GM18511 (cell line): ENCODE measurements at regions not wholly inside any gene's neighbourhood (a gene's known extent, or its start where the extent isn't known, plus 50 kb on each side); places are given as distances from the start of the nearest gene placed in this dataset.
"Not testable (repeated sequence)": the region's sequence is repeated elsewhere in the genome, so short reads cannot be mapped to it uniquely, and the experiment has no call there.

ENCODE experiments used
- ATAC-seq: cut with Tn5 transposase; IDR thresholded peaks from one replicate; pipeline ENCODE4 v1.9.1; 2021; ENCODE audit warnings: mild to moderate bottlenecking, moderate library complexity; ENCODE audit not compliant: unreplicated experiment

DNA sequence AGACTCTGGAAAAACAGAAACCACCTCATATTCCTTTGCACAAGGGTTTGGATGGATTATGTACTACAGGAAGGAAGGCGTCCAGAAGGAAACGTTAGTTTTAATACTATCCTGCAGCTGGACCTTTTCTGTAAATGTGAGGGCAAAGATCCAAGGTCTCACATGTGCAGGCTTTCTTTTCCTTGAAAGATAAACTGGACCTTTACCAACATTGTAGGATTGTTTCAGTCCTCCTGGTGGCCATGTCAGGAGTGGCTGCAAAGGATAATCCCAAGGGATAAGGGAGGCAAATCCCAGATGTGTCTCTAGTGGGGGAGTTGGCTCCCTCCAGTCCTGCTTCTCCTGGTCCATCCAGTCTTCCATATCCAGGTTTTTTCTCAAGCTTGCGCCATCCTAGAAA is 397.5 kb downstream of the HTR1A start:
- ATAC-seq, result no peak

DNA sequence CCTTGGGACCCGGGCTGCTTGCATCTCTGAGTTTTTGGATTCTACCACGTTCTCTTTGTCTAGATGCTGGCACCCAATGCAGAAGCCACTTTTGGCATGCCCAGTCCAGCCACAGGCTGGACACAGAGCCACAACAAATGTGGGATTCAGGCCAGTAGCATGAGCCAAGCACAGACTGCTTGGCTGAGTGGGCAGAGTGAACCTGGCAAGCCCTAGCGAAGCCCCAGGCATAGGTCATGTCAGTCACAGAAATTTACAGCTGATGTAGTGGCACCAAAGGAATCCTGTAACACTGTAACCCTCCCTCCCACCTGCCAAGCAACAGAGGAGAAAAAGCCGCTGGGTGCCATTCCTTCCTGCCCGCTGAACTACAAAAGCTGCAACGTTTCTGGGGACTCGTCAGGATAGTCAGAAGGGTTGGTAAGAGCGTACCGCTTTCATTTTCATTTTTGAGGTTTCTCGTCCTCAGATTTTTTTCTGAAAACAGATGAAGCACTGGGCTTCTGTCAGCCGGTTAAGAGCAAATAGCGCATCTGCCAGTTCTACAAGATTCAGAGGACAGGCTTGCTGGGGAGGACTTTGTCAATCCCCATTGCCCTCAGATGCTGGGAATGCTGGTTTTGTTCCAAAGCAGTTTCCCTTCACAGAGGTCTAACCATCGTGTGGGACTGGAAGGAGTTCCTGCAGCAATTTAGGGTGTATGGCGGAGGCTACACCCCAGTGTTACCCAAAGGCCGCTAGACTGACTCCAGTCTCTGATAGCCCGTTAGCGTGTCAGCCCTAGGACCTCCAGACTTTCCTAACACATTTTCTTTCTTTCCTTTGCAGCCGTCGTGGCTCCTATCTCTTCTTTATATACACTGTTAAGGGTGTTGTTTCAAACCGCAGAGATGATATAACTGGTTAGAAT is 399.0 kb downstream of the HTR1A start:
- no peak for ATAC-seq

DNA sequence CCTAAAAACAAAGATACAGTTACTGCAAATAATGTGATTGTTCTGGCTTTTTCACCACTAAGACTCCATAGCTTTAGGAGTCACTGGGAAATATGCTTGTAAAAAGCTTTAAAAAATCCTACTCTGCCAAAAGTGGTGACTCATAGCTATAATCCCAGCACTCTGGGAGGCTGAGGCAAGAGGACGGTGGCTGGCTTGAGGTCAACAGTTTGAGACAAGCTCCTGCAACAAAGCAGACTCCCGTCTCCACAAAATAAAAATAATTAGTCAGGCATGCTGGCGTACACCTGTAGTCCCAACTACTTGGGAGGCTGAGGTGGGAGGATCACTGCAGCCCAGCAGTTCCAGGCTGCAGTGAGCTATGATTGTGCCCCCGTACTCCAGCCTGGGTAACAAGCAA is 406.4 kb downstream of the HTR1A start:
- no peak for ATAC-seq

DNA sequence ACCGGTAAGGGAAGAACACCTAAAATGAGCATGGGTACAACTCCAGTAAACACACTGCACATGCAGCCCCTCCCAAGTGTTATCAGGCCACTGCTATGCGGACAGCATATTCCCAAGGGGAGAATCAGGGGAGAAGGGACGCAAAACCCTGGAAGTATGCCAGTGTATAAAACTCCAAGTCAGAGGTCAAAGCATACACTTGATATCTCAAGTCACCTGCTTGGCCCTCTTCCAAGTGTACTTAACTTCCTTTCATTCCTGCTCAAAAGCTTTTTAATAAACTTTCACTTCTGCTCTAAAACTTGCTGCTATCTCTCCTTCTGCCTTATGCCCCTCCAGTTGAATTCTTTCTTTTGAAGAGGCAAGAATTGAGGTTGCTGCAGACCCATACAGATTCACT is 408.1 kb downstream of the HTR1A start:
- ATAC-seq, result no peak

DNA sequence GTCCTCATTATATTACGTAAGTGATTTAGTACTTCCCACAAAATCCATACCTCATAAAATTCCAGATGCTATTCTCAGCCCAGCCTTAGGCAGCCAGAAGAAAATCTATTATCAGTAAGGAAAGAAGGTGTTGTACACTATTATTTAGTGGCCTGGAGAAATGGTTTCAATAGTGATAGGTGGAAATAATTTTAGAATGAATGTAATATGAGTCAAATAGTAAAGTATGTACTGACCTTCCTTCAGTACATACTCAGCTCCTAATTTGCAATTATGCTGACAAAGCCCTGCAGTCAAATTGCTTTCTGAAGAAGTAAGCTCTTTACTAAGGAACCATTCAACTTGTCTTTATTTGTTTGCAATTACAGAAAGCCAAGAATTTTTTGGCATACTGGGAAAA is 409.2 kb downstream of the HTR1A start:
- no peak for ATAC-seq

DNA sequence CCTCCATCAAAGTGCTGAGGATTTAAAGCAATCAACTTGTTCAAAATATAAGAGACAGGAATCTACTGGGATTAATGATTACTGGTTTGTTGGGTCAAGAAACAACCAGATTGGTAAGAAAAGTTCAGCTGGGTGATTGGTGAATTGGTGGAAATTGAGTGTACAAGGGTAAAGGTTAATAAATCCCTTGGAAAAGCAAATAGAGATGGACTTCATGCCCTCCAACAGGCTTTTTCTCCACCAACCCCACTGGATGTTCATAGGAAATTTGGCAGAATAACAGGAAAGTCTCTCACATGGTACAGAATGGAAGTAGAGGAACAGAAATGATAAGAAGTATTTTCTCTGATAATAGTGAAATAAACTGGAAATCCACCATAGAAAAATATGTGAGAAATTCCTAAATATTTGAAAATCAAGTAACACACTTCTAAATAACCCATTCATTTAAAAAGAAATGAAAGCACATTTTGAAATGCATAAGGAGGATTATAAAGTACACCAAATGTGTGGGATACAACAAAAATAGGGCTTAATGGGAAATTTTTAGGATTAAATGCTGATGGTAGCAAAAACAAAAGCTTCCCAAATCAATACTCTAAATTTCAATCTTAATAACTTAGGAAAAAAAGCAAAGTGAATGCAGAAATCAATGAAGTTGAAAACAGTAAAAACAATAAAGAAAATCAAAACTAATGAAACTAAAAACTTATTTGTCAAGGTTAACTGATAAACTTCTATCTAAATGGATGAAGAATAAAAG is 426.2 kb downstream of the HTR1A start:
- no peak for ATAC-seq

DNA sequence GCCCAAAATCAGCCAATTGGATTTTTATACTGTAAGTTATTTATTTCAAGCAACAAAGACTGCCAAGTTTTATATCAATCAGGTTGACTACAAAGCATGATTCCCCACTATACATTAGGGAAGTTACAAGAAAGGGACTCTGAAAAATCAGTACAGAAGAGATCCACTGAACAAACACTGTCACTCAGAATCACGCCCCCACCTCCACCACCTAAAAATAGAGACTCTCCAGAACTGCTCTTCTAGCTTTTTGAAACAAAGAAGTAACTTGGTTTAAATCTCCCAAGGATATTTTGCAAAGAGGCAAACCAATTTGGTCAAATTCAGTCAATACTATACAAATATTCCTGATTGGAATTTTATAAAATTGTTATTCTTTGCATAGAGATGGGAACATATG is 438.0 kb downstream of the HTR1A start:
- ATAC-seq, result no peak

DNA sequence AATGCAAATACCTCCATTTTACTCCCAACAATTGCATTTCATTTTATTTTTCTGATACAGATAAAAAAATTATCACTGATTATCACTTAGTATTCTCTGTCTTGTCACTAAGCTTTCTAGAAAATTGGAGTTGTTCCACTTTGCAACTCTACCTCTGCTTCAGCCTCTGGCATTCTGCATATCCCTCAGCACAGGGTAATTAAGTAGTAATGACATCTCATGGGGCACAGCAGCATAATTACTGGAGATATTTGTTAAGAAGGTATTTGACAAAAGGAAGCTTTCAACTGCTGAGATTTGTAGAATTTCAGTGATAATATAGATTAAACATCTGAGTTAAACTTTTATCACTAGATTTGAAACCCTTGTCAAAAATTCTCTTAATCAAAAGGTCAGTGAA is 446.2 kb downstream of the HTR1A start:
- ATAC-seq, result no peak

DNA sequence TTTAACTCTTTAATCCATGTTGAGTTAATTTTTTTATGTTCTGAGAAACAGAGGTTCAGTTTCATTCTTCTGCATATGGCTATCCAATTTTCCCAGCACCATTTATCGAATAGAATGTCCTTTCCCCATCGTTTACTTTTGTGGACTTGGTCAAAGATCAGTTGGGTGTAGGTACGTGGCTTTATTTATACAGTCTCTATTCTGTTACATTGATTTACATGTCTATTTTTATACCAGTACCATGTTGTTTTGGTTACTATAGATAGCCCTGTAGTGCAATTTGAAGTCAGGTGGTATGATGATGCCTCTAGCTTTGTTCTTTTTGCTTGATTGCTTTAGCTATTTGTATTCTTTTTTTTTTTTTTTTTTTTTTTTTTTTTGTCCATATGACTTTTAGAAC is 462.0 kb downstream of the HTR1A start:
- ATAC-seq, result no peak

DNA sequence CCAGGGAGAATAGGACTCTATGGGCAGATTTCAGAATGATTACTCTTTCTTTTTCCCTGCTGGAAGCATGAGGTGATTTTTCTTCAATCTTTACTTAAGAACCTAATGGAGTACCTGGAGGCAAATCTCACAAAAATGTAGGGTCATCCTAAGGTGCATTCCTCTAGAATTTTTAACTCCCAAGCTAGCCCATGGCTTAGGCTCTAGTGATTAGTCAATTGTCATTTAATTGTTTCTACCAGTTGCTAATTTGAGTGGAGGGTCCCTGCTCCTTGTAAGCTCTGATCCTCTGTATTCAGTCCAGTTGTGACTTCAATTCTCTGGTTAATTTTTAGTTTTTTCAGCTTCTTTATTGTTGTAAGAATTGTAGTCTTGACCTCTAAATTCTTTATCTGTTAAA is 467.0 kb downstream of the HTR1A start:
- no peak for ATAC-seq

DNA sequence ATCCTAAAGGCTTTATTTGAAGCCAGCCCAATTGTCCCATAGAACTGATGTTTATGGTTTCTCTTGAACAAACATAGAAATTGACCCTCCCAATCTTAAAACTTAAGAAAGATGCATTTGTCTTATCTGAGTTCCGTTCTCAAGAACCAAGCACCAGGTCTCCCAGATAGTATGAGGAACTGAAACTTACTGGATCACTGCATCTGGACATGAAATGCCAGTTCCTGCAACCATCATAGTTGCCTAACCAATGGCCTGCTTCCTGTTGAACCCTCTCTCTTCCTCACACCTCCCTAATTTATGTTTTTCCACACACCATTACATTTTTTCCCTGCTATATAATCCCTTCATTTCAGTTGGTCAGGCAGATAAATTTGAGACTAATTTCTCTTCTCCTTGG is 478.9 kb downstream of the HTR1A start:
- ATAC-seq, result no peak

DNA sequence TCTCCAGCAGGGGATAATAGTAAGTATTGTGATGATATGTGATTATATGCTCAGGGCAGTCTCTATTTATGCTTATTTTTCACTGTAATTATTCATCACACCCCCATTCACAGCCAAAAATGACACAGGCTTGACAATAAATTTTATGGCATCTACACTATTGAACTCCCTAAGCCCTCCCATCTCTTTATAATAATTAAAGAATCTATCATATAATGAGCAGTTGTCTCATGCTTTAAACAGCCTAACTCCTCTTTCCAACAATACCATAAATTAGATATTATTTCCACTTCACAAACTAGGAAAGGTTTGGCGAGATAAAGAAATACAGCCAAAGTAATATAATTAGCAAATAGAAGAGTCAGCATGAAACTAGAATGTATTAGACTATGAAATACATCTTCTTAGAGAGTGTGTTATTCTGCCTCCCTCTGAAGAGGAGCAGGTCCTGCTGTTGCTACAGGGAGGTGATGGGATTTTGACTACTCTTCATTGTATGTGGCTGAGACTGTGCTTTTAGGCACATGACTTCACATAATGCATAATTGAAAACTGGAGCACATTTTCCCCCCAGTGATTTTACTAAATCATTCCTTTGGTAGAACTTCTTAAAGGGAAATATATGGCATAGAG is 488.8 kb downstream of the HTR1A start:
- ATAC-seq, result no peak

DNA sequence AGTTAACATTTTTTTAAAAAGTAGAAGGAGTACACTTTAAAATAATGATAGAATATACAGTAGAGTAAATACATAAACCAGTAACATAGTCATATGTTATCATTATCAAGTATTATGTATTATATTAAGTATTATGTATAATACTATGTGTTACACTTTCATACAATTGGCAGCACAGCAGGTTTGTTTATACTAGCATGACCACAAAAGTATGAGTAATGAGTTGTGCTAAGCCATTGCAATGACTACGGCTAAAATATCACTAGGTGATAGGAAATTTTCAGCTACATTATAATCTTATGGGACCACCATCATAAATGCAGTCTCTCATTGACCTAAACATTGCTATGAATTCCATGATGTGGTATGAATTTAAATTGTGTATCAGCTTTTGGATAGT is 506.0 kb downstream of the HTR1A start:
- no peak for ATAC-seq

DNA sequence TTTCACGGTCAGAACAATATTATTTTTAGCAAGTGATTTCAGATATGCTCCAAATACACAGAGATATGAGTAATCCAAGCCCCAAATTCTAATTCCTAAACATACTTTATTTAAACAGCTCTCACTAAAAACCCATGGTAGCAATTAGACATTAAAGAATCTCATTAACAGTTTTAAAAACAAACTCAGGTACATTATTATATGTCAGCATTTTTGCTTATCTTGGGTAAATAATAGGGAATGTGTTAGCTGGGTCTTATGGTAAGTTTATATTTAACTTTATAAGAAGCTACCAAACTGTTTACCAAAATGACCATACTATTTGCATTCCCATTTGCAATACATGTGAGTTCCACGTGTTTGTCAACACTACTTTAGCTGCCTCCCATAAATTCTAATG is 511.1 kb downstream of the HTR1A start:
- no peak for ATAC-seq

DNA sequence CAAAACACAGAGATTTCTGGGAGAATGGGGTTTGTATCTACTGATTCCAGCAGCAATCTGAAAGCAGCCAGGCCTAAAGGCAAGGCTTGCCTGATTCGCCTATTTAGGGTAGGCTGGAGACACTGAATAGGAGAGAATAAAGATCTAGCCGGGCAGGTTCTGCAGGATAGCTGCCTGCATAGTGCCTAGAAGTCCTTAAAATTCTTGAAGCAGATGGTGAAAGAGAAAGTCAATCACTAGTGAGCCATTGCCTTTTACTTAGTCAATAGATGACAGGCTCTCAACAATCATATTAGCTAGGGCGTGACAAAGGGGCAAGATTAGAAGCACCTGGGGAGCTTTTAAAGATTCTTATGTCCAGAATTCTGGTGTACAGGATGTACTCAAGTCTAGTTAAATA is 522.7 kb downstream of the HTR1A start:
- ATAC-seq, result no peak

DNA sequence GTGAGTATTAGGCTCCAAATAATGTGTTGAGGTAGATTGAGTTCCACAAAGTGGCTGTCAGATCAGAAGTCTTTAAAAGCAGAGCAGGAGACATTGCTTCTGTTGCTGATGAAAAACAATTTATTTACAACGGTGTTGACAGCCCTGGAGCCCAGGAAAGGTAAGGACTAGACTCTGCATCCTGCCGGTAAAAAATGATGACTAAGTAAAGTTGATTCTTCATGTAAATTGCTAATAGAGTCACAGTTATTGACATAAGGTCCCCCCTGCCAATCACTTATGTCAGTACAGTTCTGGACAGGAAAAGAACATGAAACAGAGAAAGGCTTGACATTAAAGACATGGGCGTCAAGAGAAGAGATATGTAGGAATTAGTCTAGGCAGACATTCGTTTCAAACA is 552.5 kb downstream of the HTR1A start:
- no peak for ATAC-seq

DNA sequence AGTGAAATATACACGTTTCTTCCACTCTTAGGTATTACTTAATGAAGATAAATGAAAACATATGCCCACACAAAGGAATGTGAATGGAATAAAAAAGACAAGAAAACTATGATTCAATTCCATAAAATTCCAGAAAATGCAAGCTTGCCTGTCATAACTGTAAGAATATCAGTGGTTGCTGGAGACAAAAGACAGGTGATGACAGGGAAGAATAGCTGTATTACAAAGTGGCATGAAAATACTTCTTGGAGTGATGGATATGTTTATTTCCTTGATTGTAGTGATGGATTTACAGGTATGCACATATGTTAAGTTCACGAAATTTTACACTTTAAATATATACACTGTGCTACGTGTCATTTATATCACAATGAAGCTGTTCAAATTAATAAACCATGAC is 553.3 kb downstream of the HTR1A start:
- no peak for ATAC-seq

DNA sequence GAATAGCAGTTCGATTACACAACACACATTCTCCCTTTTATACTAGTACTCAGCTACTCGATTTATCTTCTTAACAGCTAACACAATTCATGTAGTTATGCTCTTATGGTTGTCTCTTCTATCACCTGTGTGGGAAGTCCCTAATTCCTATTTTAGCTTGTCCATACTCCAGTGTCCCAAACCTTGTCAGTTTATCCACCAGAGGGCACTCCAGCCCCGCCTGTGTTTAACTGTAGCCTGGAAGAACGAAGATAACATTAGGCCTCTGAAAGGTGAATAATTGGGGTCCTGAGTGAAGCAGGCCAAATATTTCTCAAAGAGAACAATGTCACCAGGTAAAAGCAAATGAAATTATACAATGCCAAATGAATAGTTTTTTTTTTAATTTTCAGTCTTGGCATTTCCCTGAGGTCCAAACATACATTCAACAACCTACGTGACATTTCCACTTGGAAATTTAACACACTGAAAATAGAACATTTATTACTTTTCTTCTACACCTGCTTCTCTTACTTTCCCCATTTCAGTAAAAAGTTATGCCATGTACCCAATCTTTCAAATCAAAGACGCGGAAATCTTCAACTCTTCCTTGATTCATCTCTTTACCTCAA is 560.7 kb downstream of the HTR1A start:
- no peak for ATAC-seq

DNA sequence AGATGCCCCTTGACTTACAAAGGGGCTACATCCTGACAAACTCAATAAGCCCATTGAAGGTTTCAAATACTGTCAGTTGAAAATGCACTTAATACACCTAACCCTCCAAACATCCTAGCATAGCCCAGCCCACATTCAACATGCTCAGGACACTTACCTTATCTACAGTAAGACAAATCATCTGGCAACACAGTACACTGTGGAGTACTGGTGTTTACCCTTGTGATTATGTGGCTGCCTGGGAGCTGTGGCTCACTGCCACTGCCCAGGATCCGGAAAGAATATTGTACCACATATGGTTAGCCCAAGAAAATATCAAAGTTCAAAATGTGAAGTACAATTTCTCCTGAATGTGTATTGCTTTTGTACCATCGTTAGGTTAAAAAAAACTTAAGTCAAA is 562.2 kb downstream of the HTR1A start:
- no peak for ATAC-seq

DNA sequence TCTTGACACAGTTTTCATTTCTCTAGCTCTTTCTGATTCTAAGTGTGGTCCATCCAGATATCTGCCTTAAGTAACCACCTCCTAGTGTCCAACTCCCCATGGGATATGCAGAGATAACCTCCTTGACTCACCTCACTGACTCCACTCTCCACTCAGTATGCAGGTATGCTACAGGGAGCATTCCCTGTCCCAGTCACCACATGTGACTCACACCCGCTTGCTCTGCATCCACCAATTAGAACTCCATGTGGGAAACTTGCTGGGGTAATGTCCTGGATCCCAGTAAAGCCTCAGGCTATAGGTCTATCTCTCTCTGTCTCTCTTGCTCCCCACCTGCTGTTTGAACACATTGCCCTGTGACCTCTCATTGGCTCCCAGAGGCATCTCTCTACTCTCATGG is 563.9 kb downstream of the HTR1A start:
- ATAC-seq, result no peak

DNA sequence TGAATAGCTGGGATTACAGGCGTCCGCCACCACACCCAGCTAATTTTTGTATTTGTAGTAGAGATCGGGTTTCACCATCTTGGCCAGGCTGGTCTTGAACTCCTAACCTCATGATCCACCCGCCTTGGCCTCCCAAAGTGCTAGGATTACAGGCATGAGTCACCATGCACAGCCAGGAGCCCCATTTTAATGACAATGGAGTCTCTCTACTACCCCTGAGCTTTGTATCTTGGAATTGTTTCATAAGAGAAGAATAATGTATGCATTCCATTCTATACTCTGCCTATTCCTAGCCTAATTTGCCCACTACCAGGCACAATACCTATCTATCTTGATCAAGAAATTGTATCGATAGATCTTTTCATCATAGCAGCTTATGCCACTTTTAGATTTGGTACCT is 574.1 kb downstream of the HTR1A start:
- not testable (repeated sequence) for ATAC-seq
